ENCODE measurements at regions not wholly inside any gene's neighbourhood (a gene's known extent, or its start where the extent isn't known, plus 50 kb on each side); places are given as distances from the start of the nearest gene placed in this dataset.

DNA sequence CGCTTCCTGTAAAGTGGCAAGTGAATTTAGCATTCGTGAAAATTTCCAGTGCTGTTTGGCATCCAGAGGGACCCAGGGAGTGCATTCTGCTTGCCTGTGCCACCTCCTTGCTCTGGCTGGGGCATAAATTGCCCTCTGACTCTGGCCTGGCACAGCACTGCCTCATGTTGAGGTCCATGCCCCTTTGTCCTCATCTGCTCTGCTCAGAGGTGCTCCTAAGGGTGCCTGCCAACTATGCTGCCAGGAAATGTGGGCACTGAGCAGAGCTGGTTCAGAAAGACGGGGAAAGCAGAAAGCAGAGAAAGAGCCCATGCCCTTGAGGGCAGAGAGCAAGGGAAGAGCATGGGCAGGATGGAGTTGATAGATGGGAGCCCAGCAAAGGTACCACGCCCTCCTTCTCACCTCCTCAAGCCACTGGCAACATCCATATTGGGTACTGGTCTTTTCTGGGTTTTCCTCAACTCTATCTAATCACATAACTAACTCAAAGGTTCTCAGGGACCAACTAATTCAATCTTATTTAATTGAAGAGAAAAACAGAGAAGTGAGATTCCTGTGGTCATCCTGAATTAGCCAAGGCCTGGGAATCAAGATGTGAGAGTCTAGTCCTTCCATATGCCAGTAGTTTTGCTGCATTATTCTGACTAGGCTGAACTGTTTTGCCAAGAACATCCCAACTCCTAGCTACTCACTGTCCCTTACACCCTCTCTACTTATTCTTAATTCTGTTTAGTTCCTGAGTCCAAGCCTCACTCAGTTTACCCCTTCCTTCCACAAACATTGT is 441.5 kb upstream of the TNP1 start:
- no peak for TF ChIP-seq EZH2 (IDR thresholded peaks at IDR 0.05; ENCODE audit: insufficient read depth, low read length)
- TF ChIP-seq, protein P1, sequence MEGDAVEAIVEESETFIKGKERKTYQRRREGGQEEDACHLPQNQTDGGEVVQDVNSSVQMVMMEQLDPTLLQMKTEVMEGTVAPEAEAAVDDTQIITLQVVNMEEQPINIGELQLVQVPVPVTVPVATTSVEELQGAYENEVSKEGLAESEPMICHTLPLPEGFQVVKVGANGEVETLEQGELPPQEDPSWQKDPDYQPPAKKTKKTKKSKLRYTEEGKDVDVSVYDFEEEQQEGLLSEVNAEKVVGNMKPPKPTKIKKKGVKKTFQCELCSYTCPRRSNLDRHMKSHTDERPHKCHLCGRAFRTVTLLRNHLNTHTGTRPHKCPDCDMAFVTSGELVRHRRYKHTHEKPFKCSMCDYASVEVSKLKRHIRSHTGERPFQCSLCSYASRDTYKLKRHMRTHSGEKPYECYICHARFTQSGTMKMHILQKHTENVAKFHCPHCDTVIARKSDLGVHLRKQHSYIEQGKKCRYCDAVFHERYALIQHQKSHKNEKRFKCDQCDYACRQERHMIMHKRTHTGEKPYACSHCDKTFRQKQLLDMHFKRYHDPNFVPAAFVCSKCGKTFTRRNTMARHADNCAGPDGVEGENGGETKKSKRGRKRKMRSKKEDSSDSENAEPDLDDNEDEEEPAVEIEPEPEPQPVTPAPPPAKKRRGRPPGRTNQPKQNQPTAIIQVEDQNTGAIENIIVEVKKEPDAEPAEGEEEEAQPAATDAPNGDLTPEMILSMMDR (IDR thresholded peaks at IDR 0.05; ENCODE audit: insufficient read depth, low read depth, low read length) = no peak
